ENCODE measurements at regions not wholly inside any gene's neighbourhood (a gene's known extent, or its start where the extent isn't known, plus 50 kb on each side); places are given as distances from the start of the nearest gene placed in this dataset.
"Not testable (repeated sequence)": the region's sequence is repeated elsewhere in the genome, so short reads cannot be mapped to it uniquely, and the experiment has no call there.

- Histone ChIP-seq H3K4me2 (ENCODE audit: insufficient read depth, low read length) (no peak overlapping the region), H2AFZ (ENCODE audit: low read length) (no peak overlapping the region), H3K79me2 (ENCODE audit: insufficient read depth, low read length) (no peaks in the 10 kb centered on the region), H3K9me3 (ENCODE audit: low read depth, low read length) (no peaks in the 10 kb centered on the region), H3K36me3 (ENCODE audit: insufficient read depth, low read length) (no peaks in the 10 kb centered on the region), H3K4me1 (ENCODE audit: insufficient read depth, low read length) (no peaks in the 10 kb centered on the region), H4K20me1 (ENCODE audit: insufficient read depth, low read length) (no peaks in the 10 kb centered on the region), H3K4me3 (ENCODE audit: insufficient read depth, low read length) (no peak overlapping the region), H3K27me3 (ENCODE audit: insufficient read depth, low read length) (no peaks in the 10 kb centered on the region), H3K27ac (ENCODE audit: low read depth, low read length) (no peak overlapping the region)
- DNase-seq (ENCODE audit: insufficient read length, low spot score, missing footprints), result no peak
- TF ChIP-seq, protein P1, sequence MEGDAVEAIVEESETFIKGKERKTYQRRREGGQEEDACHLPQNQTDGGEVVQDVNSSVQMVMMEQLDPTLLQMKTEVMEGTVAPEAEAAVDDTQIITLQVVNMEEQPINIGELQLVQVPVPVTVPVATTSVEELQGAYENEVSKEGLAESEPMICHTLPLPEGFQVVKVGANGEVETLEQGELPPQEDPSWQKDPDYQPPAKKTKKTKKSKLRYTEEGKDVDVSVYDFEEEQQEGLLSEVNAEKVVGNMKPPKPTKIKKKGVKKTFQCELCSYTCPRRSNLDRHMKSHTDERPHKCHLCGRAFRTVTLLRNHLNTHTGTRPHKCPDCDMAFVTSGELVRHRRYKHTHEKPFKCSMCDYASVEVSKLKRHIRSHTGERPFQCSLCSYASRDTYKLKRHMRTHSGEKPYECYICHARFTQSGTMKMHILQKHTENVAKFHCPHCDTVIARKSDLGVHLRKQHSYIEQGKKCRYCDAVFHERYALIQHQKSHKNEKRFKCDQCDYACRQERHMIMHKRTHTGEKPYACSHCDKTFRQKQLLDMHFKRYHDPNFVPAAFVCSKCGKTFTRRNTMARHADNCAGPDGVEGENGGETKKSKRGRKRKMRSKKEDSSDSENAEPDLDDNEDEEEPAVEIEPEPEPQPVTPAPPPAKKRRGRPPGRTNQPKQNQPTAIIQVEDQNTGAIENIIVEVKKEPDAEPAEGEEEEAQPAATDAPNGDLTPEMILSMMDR (IDR thresholded peaks at IDR 0.05; ENCODE audit: extremely low read depth, low read depth, low read length), result no peak
Measured at GRCh38 chr16:86259499-86259898, 250.8 kb upstream of the FOXF1 start.

- Histone ChIP-seq H3K27me3 (ENCODE audit: insufficient read depth, low read length) (no peaks in the 10 kb centered on the region), H3K4me2 (ENCODE audit: insufficient read depth, low read length) (no peak overlapping the region), H4K20me1 (ENCODE audit: insufficient read depth, low read length) (no peaks in the 10 kb centered on the region), H3K4me3 (ENCODE audit: insufficient read depth, low read length) (no peak overlapping the region), H3K79me2 (ENCODE audit: insufficient read depth, low read length) (no peaks in the 10 kb centered on the region), H3K4me1 (ENCODE audit: insufficient read depth, low read length) (no peaks in the 10 kb centered on the region), H3K36me3 (ENCODE audit: insufficient read depth, low read length) (no peaks in the 10 kb centered on the region), H2AFZ (ENCODE audit: low read length) (no peak overlapping the region), H3K9me3 (ENCODE audit: low read depth, low read length) (no peaks in the 10 kb centered on the region), H3K27ac (ENCODE audit: low read depth, low read length) (no peak overlapping the region)
- no peak for DNase-seq (ENCODE audit: insufficient read length, low spot score, missing footprints)
- TF ChIP-seq, protein P1 (IDR thresholded peaks at IDR 0.05; ENCODE audit: extremely low read depth, low read depth, low read length), result no peak
Measured at GRCh38 chr16:86261379-86261778, 248.9 kb upstream of the FOXF1 start.

DNA sequence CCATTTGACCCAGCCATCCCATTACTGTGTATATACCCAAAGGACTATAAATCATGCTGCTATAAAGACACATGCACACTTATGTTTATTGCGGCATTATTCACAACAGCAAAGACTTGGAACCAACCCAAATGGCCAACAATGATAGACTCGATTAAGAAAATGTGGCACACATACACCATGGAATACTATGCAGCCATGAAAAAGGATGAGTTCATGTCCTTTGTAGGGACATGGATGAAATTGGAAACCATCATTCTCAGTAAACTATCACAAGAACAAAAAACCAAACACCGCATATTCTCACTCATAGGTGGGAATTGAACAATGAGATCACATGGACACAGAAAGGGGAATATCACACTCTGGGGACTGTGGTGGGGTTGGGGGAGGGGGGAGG, 242.7 kb upstream of the FOXF1 start:
- H3K9me3 ChIP-seq (ENCODE audit: low read depth, low read length); H2AFZ ChIP-seq (ENCODE audit: low read length); DNase-seq (ENCODE audit: insufficient read length, low spot score, missing footprints); H3K4me1 ChIP-seq (ENCODE audit: insufficient read depth, low read length); H3K79me2 ChIP-seq (ENCODE audit: insufficient read depth, low read length); H3K27ac ChIP-seq (ENCODE audit: low read depth, low read length); H3K27me3 ChIP-seq (ENCODE audit: insufficient read depth, low read length); H3K36me3 ChIP-seq (ENCODE audit: insufficient read depth, low read length); H3K4me2 ChIP-seq (ENCODE audit: insufficient read depth, low read length); H4K20me1 ChIP-seq (ENCODE audit: insufficient read depth, low read length); H3K4me3 ChIP-seq (ENCODE audit: insufficient read depth, low read length): not testable (repeated sequence)

DNA sequence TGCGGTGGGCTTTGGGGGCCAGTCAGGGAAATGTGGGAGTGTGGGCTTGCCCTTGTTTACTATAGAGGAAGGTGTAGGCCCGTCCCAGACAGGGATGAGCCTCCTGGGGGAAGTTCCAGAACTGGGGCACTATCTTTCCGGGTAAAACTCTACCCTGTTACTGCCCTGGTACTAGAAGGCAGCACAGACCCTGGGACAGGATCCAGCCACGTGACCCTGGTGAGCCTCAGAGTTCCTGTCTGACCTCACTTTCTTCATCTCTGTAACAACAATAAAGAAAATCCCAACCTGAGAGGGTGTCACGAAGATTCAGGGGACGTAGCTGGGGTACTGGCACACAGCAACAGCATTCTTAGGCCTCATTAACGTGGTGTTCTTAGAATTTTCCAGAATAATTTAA, 239.6 kb upstream of the FOXF1 start:
- Histone ChIP-seq H2AFZ (ENCODE audit: low read length) (no peak overlapping the region), H4K20me1 (ENCODE audit: insufficient read depth, low read length) (no peaks in the 10 kb centered on the region), H3K4me3 (ENCODE audit: insufficient read depth, low read length) (no peak overlapping the region), H3K4me1 (ENCODE audit: insufficient read depth, low read length) (no peaks in the 10 kb centered on the region), H3K79me2 (ENCODE audit: insufficient read depth, low read length) (no peaks in the 10 kb centered on the region), H3K4me2 (ENCODE audit: insufficient read depth, low read length) (no peak overlapping the region), H3K27ac (ENCODE audit: low read depth, low read length) (no peak overlapping the region), H3K27me3 (ENCODE audit: insufficient read depth, low read length) (peaks cover 8% of the 10 kb centered on the region), H3K36me3 (ENCODE audit: insufficient read depth, low read length) (no peaks in the 10 kb centered on the region), H3K9me3 (ENCODE audit: low read depth, low read length) (no peaks in the 10 kb centered on the region)
- no peak for DNase-seq (ENCODE audit: insufficient read length, low spot score, missing footprints)
- TF ChIP-seq, protein P1 (IDR thresholded peaks at IDR 0.05; ENCODE audit: extremely low read depth, low read depth, low read length), result no peak

DNA sequence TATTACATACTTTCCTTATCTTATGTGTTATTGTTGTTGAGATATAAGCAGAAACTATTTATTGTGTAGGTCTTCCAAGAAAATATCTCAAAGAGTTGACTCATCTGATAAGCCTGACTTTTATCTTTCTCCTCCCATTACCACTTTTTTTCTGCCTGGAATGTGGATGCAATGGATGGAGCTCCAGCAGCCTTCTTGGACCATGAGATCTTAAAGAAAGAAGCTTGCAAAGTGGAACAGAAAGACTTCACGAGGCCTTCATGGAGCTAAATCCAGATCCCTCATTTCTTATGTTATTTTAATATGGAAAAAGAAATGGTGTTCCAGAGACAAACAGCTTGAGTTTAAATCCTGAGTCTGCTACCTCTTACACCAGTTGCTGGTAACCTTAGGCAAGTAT, 237.6 kb upstream of the FOXF1 start:
- H3K4me1 ChIP-seq (ENCODE audit: insufficient read depth, low read length), result no peaks in the 10 kb centered on the region
- H3K79me2 ChIP-seq (ENCODE audit: insufficient read depth, low read length), result no peaks in the 10 kb centered on the region
- TF ChIP-seq, protein P1 (IDR thresholded peaks at IDR 0.05; ENCODE audit: extremely low read depth, low read depth, low read length), result no peak
- no peak overlapping the region for H3K4me3 ChIP-seq (ENCODE audit: insufficient read depth, low read length)
- H4K20me1 ChIP-seq (ENCODE audit: insufficient read depth, low read length), result no peaks in the 10 kb centered on the region
- H3K4me2 ChIP-seq (ENCODE audit: insufficient read depth, low read length), result no peak overlapping the region
- no peak overlapping the region for H3K27ac ChIP-seq (ENCODE audit: low read depth, low read length)
- no peak overlapping the region for H2AFZ ChIP-seq (ENCODE audit: low read length)
- DNase-seq (ENCODE audit: insufficient read length, low spot score, missing footprints), result no peak
- no peaks in the 10 kb centered on the region for H3K36me3 ChIP-seq (ENCODE audit: insufficient read depth, low read length)
- peaks cover 12% of the 10 kb centered on the region for H3K27me3 ChIP-seq (ENCODE audit: insufficient read depth, low read length)
- no peaks in the 10 kb centered on the region for H3K9me3 ChIP-seq (ENCODE audit: low read depth, low read length)
